M059J (cell line): ENCODE measurements at regions not wholly inside any gene's neighbourhood (a gene's known extent, or its start where the extent isn't known, plus 50 kb on each side); places are given as distances from the start of the nearest gene placed in this dataset.
"Not testable (repeated sequence)": the region's sequence is repeated elsewhere in the genome, so short reads cannot be mapped to it uniquely, and the experiment has no call there.

ENCODE experiments used
- DNase-seq: peaks from one replicate; pipeline ENCODE4 v3.0.0-alpha.2; 2012; ENCODE audit warnings: low read depth

- no peak for DNase-seq
Observed at GRCh38 chr21:29396951-29397455, 98.3 kb downstream of the BACH1 start.

- DNase-seq: no peak
Observed at GRCh38 chr21:29403301-29403700, 104.6 kb downstream of the BACH1 start.

- no peak for DNase-seq
Observed at GRCh38 chr21:29403922-29404538, 105.3 kb downstream of the BACH1 start.

- no peak for DNase-seq
Observed at GRCh38 chr21:29405503-29406122, 106.9 kb downstream of the BACH1 start.

- no peak for DNase-seq
Observed at GRCh38 chr21:29406385-29406784, 107.7 kb downstream of the BACH1 start.

GRCh38 chr21:29407571-29407970 is 108.8 kb downstream of the BACH1 start:
- DNase-seq: no peak

GRCh38 chr21:29413683-29414082 is 115.0 kb downstream of the BACH1 start:
- no peak for DNase-seq

GRCh38 chr21:29416268-29416667 is 117.5 kb downstream of the BACH1 start:
- no peak for DNase-seq

GRCh38 chr21:29418813-29419212 is 120.1 kb downstream of the BACH1 start:
- no peak for DNase-seq

- DNase-seq: no peak
Observed at GRCh38 chr21:29419422-29419821, 120.7 kb downstream of the BACH1 start.

GRCh38 chr21:29423099-29423870 is 124.6 kb downstream of the BACH1 start:
- peak; percentile 3 for DNase-seq

- no peak for DNase-seq
Observed at GRCh38 chr21:29424728-29425127, 126.0 kb downstream of the BACH1 start.

- DNase-seq: peak; percentile 15
Observed at GRCh38 chr21:29429218-29429617, 130.5 kb downstream of the BACH1 start.

GRCh38 chr21:29430030-29430429 is 131.3 kb downstream of the BACH1 start:
- no peak for DNase-seq

- DNase-seq: no peak
Observed at GRCh38 chr21:29430576-29430975, 131.9 kb downstream of the BACH1 start.

GRCh38 chr21:29431178-29431577 is 132.5 kb downstream of the BACH1 start:
- DNase-seq: no peak

GRCh38 chr21:29431680-29432079 is 133.0 kb downstream of the BACH1 start:
- no peak for DNase-seq

GRCh38 chr21:29433366-29434059 is 134.8 kb downstream of the BACH1 start:
- DNase-seq: no peak

GRCh38 chr21:29434081-29434480 is 135.4 kb downstream of the BACH1 start:
- DNase-seq: no peak

GRCh38 chr21:29434982-29435381 is 136.3 kb downstream of the BACH1 start:
- DNase-seq: not testable (repeated sequence)

GRCh38 chr21:29436143-29436542 is 137.4 kb downstream of the BACH1 start:
- DNase-seq: no peak

- DNase-seq: no peak
Observed at GRCh38 chr21:29436650-29437049, 137.9 kb downstream of the BACH1 start.
